Tibial nerve (tissue), 4 donors: ENCODE measurements at regions not wholly inside any gene's neighbourhood (a gene's known extent, or its start where the extent isn't known, plus 50 kb on each side); places are given as distances from the start of the nearest gene placed in this dataset.

Source experiments
- CTCF ChIP-seq, 5 experiments: fragments of 200-600 bp in 3 of 5; fragments of 450-650 bp in 2 of 5; sonication (generic) in 3 of 5; IDR thresholded peaks; one replicate each; pipeline ENCODE4 v1.5.1; 2016 to 2019; ENCODE audit warnings: antibody characterized with exemption in 5 of 5, mild to moderate bottlenecking in 3 of 5, moderate library complexity in 2 of 5
- EP300 ChIP-seq, 2 donors: sonication (generic); formaldehyde crosslinking; IDR thresholded peaks; one replicate each; pipeline ENCODE4 v1.6.1; 2017; ENCODE audit warnings: antibody characterized with exemption in 2 of 2, mild to moderate bottlenecking in 1 of 2

GRCh38 chr2:8534386-8534728, 147.5 kb upstream of the ID2 start:
- TF ChIP-seq CTCF (IDR thresholded peaks at IDR 0.05) = no peak
- no peak for TF ChIP-seq EP300 (IDR thresholded peaks at IDR 0.05)
